Ramos (cell line): ENCODE measurements at regions not wholly inside any gene's neighbourhood (a gene's known extent, or its start where the extent isn't known, plus 50 kb on each side); places are given as distances from the start of the nearest gene placed in this dataset.

Source experiments
- in situ Hi-C: fragments of 300-500 bp; cut with MboI; formaldehyde crosslinking; loops from one replicate; pipeline ENCODE4 v1.14.3; 2022; ENCODE audit warnings: low sequenced_read_pairs; ENCODE audit not compliant: unreplicated experiment

GRCh38 chr13:72386138-72386684 is 341.2 kb downstream of the MZT1 start:
- in situ Hi-C loops: no loop called here

DNA sequence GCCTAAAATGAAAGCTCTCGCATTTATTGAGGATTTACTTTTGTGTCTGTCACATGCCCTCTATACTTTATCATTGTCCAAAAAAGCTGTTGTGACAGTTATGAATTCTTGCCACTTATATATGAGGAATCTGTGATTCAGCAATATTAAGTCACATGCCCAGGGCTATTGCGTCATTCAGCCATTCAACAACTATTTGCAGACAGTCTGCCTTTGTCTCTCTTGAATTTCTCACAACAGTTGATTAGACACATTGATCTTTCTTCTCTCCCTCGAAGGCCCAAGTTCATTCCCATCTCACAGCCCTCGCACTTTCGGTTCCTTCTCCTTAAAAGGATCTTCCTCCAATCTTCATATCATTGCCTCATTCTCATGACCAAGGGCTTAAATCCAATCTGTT is 342.6 kb downstream of the MZT1 start:
- in situ Hi-C loops: no loop called here

DNA sequence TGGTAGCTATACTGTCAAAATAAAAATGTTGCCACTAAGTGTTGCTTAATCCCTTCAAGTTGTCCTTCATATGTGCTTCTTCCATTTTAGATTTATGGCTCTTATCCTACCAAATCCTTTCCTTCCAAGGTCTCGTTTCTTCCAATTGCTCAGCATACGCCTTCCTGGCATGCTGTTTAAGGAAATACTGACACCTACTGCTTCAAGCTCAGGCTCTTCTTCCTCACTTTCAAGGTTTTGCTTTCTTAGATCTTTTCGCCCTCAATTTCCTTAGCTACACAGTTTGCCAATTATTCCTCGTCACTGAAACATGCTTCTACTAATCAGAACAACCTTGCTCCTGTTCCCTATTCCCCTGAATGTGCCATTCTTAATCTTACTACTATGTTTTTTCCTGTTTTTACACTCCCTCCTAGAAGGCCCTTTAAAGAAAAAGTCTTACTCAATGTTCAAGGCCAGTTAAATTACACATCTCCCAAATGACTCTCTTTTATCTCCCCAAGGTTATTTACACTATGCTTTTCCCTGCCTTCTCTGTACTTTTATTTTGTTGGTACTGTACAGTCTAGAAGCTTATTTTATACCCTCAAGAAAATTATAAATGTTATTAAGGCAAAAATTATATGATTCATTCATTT is 343.1 kb downstream of the MZT1 start:
- in situ Hi-C loops: no loop called here

DNA sequence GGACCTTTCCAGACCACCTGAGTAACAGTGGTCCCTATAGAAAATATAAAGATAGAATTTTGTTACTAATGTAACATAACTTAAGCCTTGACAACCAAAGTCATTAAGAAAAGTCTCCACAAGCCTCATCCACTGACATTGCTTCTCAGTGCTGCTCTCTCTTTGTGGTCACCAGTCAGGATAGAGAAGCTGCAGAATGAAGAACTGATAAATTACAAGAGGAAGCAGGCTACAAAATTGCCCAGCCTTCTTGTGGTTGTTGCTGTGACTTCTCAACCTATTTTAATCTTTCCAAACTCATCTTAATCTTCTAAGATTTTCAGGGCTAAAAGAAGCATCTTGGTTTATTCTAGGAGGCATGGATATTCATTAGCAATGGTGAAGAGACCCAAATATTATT is 343.8 kb downstream of the MZT1 start:
- in situ Hi-C loops: no loop called here

GRCh38 chr13:72379581-72379980 is 347.8 kb downstream of the MZT1 start:
- in situ Hi-C loops: no loop called here

DNA sequence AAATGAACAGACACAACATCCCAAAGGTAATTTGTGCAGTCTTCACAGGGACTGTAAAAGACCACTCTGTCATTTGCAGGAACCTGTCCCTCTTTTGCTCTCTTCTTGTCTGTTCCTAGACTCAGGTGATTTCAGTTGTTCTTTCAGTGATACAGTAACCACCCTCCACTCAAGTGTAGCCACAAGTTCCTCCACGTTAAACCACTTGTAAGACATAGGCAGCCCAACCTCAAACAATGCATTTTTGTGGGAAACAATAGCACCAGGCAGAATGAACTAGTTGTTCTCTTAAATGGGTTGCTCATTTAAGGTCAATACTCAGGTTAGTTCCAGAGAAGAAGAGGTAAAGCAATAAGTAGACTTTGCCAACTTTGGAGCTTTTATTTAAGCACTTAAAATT is 359.4 kb downstream of the MZT1 start:
- in situ Hi-C loops: no loop called here

DNA sequence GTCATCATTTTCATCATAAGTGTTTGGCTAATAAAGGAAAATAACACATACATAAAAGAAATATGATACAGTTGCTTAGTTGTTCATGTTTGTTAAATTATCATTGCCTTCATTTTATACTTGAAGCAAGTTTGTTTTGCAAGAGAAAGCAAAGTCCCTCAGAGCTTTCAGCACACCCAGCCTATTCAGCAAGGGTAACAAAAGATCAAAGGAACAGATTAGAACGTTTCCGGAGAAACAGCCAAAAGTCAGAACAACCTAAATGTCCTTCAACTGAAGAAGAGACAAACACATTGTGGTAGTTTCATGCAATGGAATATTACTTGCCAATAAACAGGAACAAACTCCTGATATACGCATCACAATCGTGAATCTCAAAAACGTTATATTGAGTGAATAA is 380.7 kb downstream of the MZT1 start:
- in situ Hi-C loops: no loop called here

DNA sequence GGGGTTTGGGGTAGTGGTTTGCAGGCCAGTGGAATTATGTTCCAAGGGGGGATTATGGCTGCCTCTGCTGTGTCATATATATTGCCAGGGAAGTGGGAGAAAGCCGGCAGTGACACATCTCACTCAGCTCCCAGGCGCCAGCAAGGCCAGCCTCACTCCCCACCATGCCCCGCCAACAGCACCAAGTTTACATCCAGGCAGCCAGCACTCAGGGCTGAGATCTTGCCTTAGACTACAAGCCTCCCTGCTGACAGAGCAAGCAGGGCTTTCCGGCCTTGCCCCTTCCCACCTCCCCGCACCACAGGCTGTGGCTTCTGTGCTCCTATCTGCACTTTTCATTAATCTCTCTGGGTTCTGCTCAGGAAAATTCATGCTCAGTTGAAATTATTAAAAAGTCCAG is 385.1 kb downstream of the MZT1 start:
- in situ Hi-C loops: no loop called here

- in situ Hi-C loops: no loop called here
Observed at GRCh38 chr13:72341904-72342303, 385.5 kb downstream of the MZT1 start.

DNA sequence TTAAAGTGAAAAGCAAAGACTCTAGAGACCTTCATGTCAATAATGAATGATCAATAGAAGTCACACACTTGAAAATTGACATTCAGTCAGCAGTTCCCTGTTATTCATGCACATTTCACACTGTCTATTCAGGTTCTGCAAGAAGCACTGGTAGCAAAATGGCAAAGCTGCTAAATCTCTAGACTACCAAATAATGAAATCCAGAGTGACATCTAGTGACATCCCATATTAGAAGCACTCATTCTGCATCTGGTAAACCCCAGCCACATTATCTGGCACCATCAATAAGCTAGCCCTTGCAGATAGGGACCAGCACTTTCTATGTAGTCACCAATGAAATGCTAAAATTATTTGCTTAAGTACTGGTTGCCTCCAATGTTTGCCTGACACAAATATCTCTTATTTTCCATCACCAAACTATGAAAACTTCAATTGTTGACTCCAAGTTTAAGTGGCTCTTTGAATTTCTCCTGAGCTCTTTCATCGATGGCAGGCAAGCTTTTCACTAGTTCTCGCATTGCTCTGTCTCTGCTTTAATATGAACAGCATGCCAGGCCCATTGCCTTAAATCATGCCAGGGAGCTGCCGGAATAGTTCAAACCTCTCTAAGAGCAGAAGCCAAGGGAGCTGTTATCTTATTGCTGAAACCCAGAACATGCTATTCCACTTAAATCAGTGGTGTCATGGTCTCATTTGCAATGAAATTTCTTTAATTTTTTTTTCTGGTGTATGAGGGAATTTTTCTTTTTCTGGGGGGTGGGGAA is 409.9 kb downstream of the MZT1 start:
- in situ Hi-C loops: no loop called here

- in situ Hi-C loops: no loop called here
Observed at GRCh38 chr13:72316716-72317115, 410.7 kb downstream of the MZT1 start.

GRCh38 chr13:72315312-72315711 is 412.1 kb downstream of the MZT1 start:
- in situ Hi-C loops: no loop called here

DNA sequence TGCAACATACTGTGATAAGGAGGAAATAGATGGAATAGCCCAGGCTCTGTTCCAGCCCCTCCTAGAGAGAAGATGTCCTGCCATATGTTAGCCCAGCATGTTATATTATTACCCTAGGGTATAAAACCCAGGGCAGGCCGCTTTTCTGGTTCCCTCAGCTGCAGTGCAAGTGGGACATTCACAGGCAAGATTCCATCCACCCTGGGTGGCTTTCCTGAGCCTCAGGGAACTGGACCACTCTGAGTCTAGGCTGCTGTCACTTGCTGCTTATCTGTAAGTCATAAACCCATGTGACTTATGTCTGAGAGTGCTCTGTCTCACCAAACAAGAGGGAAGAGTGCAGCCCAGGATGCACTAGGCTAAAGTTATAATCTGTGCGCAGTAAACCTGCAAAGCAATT is 413.2 kb downstream of the MZT1 start:
- in situ Hi-C loops: no loop called here

GRCh38 chr13:72313546-72313945 is 413.9 kb downstream of the MZT1 start:
- in situ Hi-C loops: no loop called here

DNA sequence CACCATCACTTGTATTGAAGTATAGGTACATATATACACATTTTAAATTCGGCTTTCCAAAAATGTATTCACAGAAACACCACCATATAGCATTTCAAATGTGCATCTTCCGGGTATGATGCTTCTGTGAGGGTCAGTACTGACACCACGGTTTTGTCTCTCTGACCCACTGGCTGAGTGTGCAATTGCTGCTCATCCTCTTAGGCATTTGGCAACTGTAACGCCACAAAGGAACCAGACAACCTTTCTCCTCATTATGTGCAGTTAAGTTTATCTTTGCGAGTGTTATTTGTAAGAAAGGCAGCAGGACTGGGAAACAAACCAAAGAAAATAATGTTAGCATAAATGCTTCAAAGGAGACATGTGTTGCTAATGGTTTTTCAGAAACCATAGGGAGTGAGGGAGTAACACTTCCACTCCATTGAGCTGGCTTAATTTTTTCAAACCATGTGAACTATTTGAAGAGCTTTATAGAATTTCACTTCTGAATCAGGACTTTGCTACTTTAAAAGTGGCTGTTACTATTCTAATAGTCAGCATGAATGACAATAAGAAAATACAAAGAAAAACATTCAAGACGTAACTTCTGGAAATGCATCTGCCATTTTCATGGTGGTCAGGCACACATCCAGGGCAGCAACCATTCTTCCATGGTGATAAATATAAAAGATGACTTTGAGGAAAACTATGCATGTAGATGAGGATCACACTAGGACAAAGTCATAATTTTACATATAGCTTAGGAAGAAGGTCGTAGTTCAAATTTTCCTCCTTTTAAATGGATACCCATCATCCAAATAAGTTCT is 423.3 kb downstream of the MZT1 start:
- in situ Hi-C loops: no loop called here

DNA sequence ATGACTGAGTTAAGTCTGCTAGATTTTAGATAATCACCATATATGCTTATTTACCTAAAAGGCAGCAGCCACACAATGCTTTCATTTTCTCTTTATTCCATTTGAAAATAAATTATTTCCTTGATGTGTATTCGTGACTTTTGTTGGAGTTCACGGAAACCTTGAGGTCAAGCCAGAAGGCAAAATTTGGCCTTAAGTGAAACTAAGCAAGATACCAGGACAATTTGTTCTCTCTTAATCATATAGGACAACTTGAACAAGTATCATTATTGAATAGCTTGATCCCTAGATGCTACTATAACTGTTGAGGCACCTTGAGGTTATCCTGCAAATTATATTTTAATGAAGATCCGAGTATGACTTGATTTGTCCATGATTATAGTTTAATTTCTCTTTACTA is 429.2 kb upstream of the DACH1 start:
- in situ Hi-C loops: no loop called here

- in situ Hi-C loops: no loop called here
Observed at GRCh38 chr13:72295153-72295552, 428.1 kb upstream of the DACH1 start.

DNA sequence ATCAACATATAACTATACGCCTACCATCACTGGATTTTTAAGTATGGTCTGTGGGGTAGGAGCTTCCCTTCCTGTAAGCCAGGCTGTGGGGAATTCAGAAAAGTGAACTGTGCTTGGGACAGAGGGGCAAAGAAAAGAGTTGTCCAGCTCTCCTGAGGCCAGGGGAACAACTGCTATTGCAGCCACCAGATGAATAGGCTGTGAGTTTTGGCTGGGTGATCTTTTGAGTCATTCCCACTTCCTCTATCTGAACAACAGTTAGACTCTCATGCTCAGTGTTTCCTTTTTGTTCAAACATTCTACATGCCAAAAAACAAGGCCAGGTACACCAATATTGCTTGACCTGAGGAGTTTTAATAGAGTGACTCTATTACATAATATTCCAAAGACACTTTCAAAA is 426.2 kb upstream of the DACH1 start:
- in situ Hi-C loops: no loop called here

GRCh38 chr13:72290962-72291681 is 424.1 kb upstream of the DACH1 start:
- in situ Hi-C loops: no loop called here

DNA sequence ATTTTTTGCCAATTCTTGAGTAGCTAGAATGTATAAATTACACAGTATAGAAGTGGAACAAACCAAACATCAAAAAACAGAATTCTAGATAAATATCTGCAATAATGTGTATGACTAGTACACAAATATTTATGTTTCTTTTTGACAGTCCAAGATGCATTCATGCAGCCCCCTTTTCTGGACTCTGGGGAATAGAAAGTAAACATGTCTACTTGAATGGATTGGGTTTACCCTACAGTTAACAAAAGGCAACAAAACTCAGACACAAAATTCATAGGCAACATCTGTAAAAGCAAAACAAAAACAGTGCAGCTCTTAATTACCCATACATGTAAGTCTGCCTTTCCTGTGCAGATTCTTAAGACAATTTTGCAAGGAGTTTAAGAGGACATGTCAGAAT is 419.4 kb upstream of the DACH1 start:
- in situ Hi-C loops: no loop called here
